GM12891 (cell line): ENCODE measurements at regions not wholly inside any gene's neighbourhood (a gene's known extent, or its start where the extent isn't known, plus 50 kb on each side); places are given as distances from the start of the nearest gene placed in this dataset.

Experiments used
- DNase-seq: peaks from one replicate; pipeline ENCODE4 v3.0.0; 2011; ENCODE audit warnings: low spot score; ENCODE audit not compliant: insufficient read length
- FAIRE-seq: peaks from 2 replicates; lab custom pipeline; 2011; peaks lifted over from hg19 to GRCh38; lab: Jason Lieb, UNC
- PAX5 ChIP-seq: IDR thresholded peaks from 2 replicates; pipeline ENCODE4 v1.6.1; 2011; ENCODE audit warnings: low read length, moderate library complexity, mild to moderate bottlenecking; ENCODE audit not compliant: insufficient read depth, severe bottlenecking
- POLR2A ChIP-seq: IDR thresholded peaks from 2 replicates; pipeline ENCODE4 v1.6.1; 2011; ENCODE audit warnings: low read depth, low read length, control low read depth
- POLR2AphosphoS5 ChIP-seq: IDR thresholded peaks from 2 replicates; pipeline ENCODE4 v1.6.1; 2011; ENCODE audit warnings: low read depth, low read length, control low read depth
- POU2F2 ChIP-seq: IDR thresholded peaks from 2 replicates; pipeline ENCODE4 v1.6.1; 2011; ENCODE audit warnings: low read depth, mild to moderate bottlenecking, control low read depth, low read length, moderate library complexity
- SPI1 ChIP-seq: IDR thresholded peaks from 2 replicates; pipeline ENCODE4 v1.6.1; 2011; ENCODE audit warnings: low read depth, low read length, control low read depth
- TAF1 ChIP-seq: IDR thresholded peaks from 2 replicates; pipeline ENCODE4 v1.6.1; 2011; ENCODE audit warnings: low read depth, low read length, control low read depth

- FAIRE-seq = no peak
- TF ChIP-seq SPI1 (no peak), POLR2A (no peak), TAF1 (no peak), POU2F2 (no peak), PAX5 (no peak), POLR2AphosphoS5 (no peak)
- no peak for DNase-seq
Observed at GRCh38 chr13:64202517-64202916, 2786.9 kb upstream of the PCDH20 start.

GRCh38 chr13:64197232-64197631, 2781.6 kb upstream of the PCDH20 start:
- no peak for FAIRE-seq

GRCh38 chr13:64186503-64187250, 2771.0 kb upstream of the PCDH20 start:
- FAIRE-seq = no peak
- TF ChIP-seq PAX5 = no peak
- no peak for TF ChIP-seq POLR2A
- TF ChIP-seq TAF1 = no peak
- no peak for TF ChIP-seq POLR2AphosphoS5
- no peak for TF ChIP-seq SPI1
- TF ChIP-seq POU2F2 = no peak
- no peak for DNase-seq

More at GRCh38 chr13:64197232-64197631, 2781.6 kb upstream of the PCDH20 start:
- no peak for DNase-seq
- TF ChIP-seq POLR2A = no peak
- no peak for TF ChIP-seq PAX5
- TF ChIP-seq POU2F2 = no peak
- TF ChIP-seq TAF1 = no peak

- no peak for DNase-seq
- TF ChIP-seq POLR2AphosphoS5 (no peak), POLR2A (no peak), PAX5 (no peak), TAF1 (no peak), POU2F2 (no peak), SPI1 (no peak)
- FAIRE-seq = no peak
Observed at GRCh38 chr13:64186071-64186470, 2770.4 kb upstream of the PCDH20 start.

- no peak for TF ChIP-seq SPI1
- FAIRE-seq (no peak), DNase-seq (no peak)
Observed at GRCh38 chr13:64180756-64181155, 2765.1 kb upstream of the PCDH20 start.

- FAIRE-seq = no peak
- TF ChIP-seq TAF1 (no peak), SPI1 (no peak), PAX5 (no peak), POU2F2 (no peak), POLR2AphosphoS5 (no peak), POLR2A (no peak)
- DNase-seq = no peak
Observed at GRCh38 chr13:64165826-64166225, 2750.2 kb upstream of the PCDH20 start.

- FAIRE-seq = no peak
- no peak for TF ChIP-seq SPI1
- no peak for DNase-seq
Observed at GRCh38 chr13:64164435-64164834, 2748.8 kb upstream of the PCDH20 start.

- DNase-seq (no peak), FAIRE-seq (no peak)
- TF ChIP-seq POLR2A (no peak), POLR2AphosphoS5 (no peak), POU2F2 (no peak), PAX5 (no peak), TAF1 (no peak), SPI1 (no peak)
Observed at GRCh38 chr13:64160479-64160878, 2744.8 kb upstream of the PCDH20 start.

GRCh38 chr13:64158908-64159307, 2743.3 kb upstream of the PCDH20 start:
- no peak for TF ChIP-seq PAX5
- TF ChIP-seq POU2F2 = no peak
- TF ChIP-seq SPI1 = peak; percentile 26; the same call in 1 of the 2 replicates
- FAIRE-seq (no peak), DNase-seq (no peak)

GRCh38 chr13:64154514-64154913, 2738.9 kb upstream of the PCDH20 start:
- FAIRE-seq (no peak), DNase-seq (no peak)
- TF ChIP-seq SPI1 (no peak), PAX5 (no peak), POLR2A (no peak)

- FAIRE-seq (no peak), DNase-seq (no peak)
- TF ChIP-seq POU2F2 = no peak
- TF ChIP-seq TAF1 = no peak
- TF ChIP-seq POLR2A = no peak
- TF ChIP-seq SPI1 = no peak
- no peak for TF ChIP-seq PAX5
- no peak for TF ChIP-seq POLR2AphosphoS5
Observed at GRCh38 chr13:64130600-64130999, 2715.0 kb upstream of the PCDH20 start.
